GM18858 (cell line): ENCODE measurements at regions not wholly inside any gene's neighbourhood (a gene's known extent, or its start where the extent isn't known, plus 50 kb on each side); places are given as distances from the start of the nearest gene placed in this dataset.

Experiments used
- ATAC-seq: cut with Tn5 transposase; IDR thresholded peaks from one replicate; pipeline ENCODE4 v1.9.1; 2021; ENCODE audit not compliant: unreplicated experiment

GRCh38 chr6:118761645-118762044 is 110.3 kb upstream of the CEP85L start:
- ATAC-seq: no peak

- no peak for ATAC-seq
Observed at GRCh38 chr6:118758946-118759345, 107.6 kb upstream of the CEP85L start.

- ATAC-seq: no peak
Observed at GRCh38 chr6:118755941-118756646, 104.7 kb upstream of the CEP85L start.

GRCh38 chr6:118752803-118753202 is 101.4 kb upstream of the CEP85L start:
- ATAC-seq: no peak

- no peak for ATAC-seq
Observed at GRCh38 chr6:118751072-118751471, 99.7 kb upstream of the CEP85L start.

- no peak for ATAC-seq
Observed at GRCh38 chr6:118750143-118750542, 98.8 kb upstream of the CEP85L start.

GRCh38 chr6:118748311-118749062 is 97.1 kb upstream of the CEP85L start:
- ATAC-seq: no peak

GRCh38 chr6:118746825-118747174 is 95.4 kb upstream of the CEP85L start:
- no peak for ATAC-seq

- ATAC-seq: no peak
Observed at GRCh38 chr6:118746145-118746824, 94.9 kb upstream of the CEP85L start.

GRCh38 chr6:118745156-118745555 is 93.8 kb upstream of the CEP85L start:
- no peak for ATAC-seq

- no peak for ATAC-seq
Observed at GRCh38 chr6:118744261-118744941, 93.0 kb upstream of the CEP85L start.

- ATAC-seq: no peak
Observed at GRCh38 chr6:118743746-118744145, 92.4 kb upstream of the CEP85L start.

- no peak for ATAC-seq
Observed at GRCh38 chr6:118740372-118740771, 89.0 kb upstream of the CEP85L start.

- ATAC-seq: no peak
Observed at GRCh38 chr6:118739696-118740353, 88.4 kb upstream of the CEP85L start.

GRCh38 chr6:118736440-118736839 is 85.0 kb upstream of the CEP85L start:
- ATAC-seq: no peak

GRCh38 chr6:118735320-118735719 is 83.9 kb upstream of the CEP85L start:
- ATAC-seq: no peak

- ATAC-seq: no peak
Observed at GRCh38 chr6:118725944-118726343, 74.6 kb upstream of the CEP85L start.

- peak; percentile 89 for ATAC-seq
Observed at GRCh38 chr6:118724211-118724610, 72.8 kb upstream of the CEP85L start.

- ATAC-seq: no peak
Observed at GRCh38 chr6:118722829-118723813, 71.7 kb upstream of the CEP85L start.

- ATAC-seq: no peak
Observed at GRCh38 chr6:118720125-118720473, 68.7 kb upstream of the CEP85L start.
